ENCODE measurements at regions not wholly inside any gene's neighbourhood (a gene's known extent, or its start where the extent isn't known, plus 50 kb on each side); places are given as distances from the start of the nearest gene placed in this dataset.
"Not testable (repeated sequence)": the region's sequence is repeated elsewhere in the genome, so short reads cannot be mapped to it uniquely, and the experiment has no call there.

- ATAC-seq (no peak), DNase-seq (ENCODE audit: low spot score) (no peak), FAIRE-seq (no peak)
- H3K4me2 ChIP-seq (ENCODE audit: low read depth, low read length), result no peak overlapping the region
- H3K9ac ChIP-seq (ENCODE audit: insufficient read depth, low read depth, low read length), result no peak overlapping the region
- no peaks in the 10 kb centered on the region for H3K9me3 ChIP-seq (ENCODE audit: low read length)
- no peaks in the 10 kb centered on the region for H4K20me1 ChIP-seq (ENCODE audit: insufficient read depth, low read length)
- ChIA-PET CTCF (ENCODE audit: low intra/inter-chr PET ratio, low total read pairs) (no interaction called here), POLR2A (no interaction called here)
- no peak overlapping the region for H2AFZ ChIP-seq (ENCODE audit: low read length)
- BruUV-seq (replicated peaks), result no TSS peak
- H3K79me2 ChIP-seq (ENCODE audit: insufficient read depth, low read length), result no peaks in the 10 kb centered on the region
- in situ Hi-C loops (cut with HindIII; ENCODE audit: extremely low pct_ligation_motif_present, low pct_unique_long_range_greater_than_20kb), result no loop called here
- no peak overlapping the region for H3K4me3 ChIP-seq (replicated peaks in 1 of 3; ENCODE audit: insufficient read depth in 1 of 3, low read depth in 2 of 3, low read length in 3 of 3)
- no peaks in the 10 kb centered on the region for H3K27me3 ChIP-seq (ENCODE audit: control insufficient read depth in 1 of 2, insufficient read depth in 2 of 2, low read length in 2 of 2)
- TF ChIP-seq ZNF703 (CRISPR knock-in tag; IDR thresholded peaks at IDR 0.05; ENCODE audit: borderline replicate concordance), result no peak
- no peak for TF ChIP-seq SOX13 (IDR thresholded peaks at IDR 0.05)
- no peak for TF ChIP-seq SOX13 (CRISPR knock-in tag; conservative IDR thresholded peaks at IDR 0.05 in 1 of 2, IDR thresholded peaks at IDR 0.05 in 1 of 2)
- TF ChIP-seq ETV5 (CRISPR knock-in tag; IDR thresholded peaks at IDR 0.05; ENCODE audit: borderline replicate concordance), result no peak
- no peak for TF ChIP-seq ZFYVE20 (CRISPR knock-in tag; IDR thresholded peaks at IDR 0.05; ENCODE audit: borderline replicate concordance, low read depth)
- TF ChIP-seq SETDB1 (CRISPR knock-in tag; IDR thresholded peaks at IDR 0.05; ENCODE audit: borderline replicate concordance), result no peak
- no peak for TF ChIP-seq TBX3 (IDR thresholded peaks at IDR 0.05; ENCODE audit: borderline replicate concordance)
- TF ChIP-seq ZNF20 (CRISPR knock-in tag; IDR thresholded peaks at IDR 0.05), result no peak
- TF ChIP-seq YEATS4 (CRISPR knock-in tag; IDR thresholded peaks at IDR 0.05; ENCODE audit: borderline replicate concordance), result no peak
- H3K27ac ChIP-seq (ENCODE audit: extremely low read length, insufficient read depth, low read length), result no peak overlapping the region
- H3K4me1 ChIP-seq (ENCODE audit: insufficient read depth, low read length), result no peaks in the 10 kb centered on the region
- intact Hi-C loops (cut with micrococcal nuclease; ENCODE audit: unreplicated experiment), result no loop called here
- no peaks in the 10 kb centered on the region for H3K36me3 ChIP-seq (replicated peaks in 1 of 2; ENCODE audit: control insufficient read depth in 1 of 2, insufficient read depth in 2 of 2, low read length in 2 of 2)
Measured at GRCh38 chr6:51007237-51007636, 188.6 kb downstream of the TFAP2B start.

GRCh38 chr6:51008693-51009092 is 190.0 kb downstream of the TFAP2B start:
- H3K9me3 ChIP-seq (ENCODE audit: low read length); H2AFZ ChIP-seq (ENCODE audit: low read length); BruUV-seq (replicated peaks); H3K36me3 ChIP-seq (replicated peaks in 1 of 2; ENCODE audit: control insufficient read depth in 1 of 2, insufficient read depth in 2 of 2, low read length in 2 of 2); FAIRE-seq; POLR2A ChIA-PET; CTCF ChIA-PET (ENCODE audit: low intra/inter-chr PET ratio, low total read pairs); H3K4me2 ChIP-seq (ENCODE audit: low read depth, low read length); ATAC-seq; H4K20me1 ChIP-seq (ENCODE audit: insufficient read depth, low read length); H3K9ac ChIP-seq (ENCODE audit: insufficient read depth, low read depth, low read length); H3K4me1 ChIP-seq (ENCODE audit: insufficient read depth, low read length); H3K4me3 ChIP-seq (replicated peaks in 1 of 3; ENCODE audit: insufficient read depth in 1 of 3, low read depth in 2 of 3, low read length in 3 of 3); in situ Hi-C loops (cut with HindIII; ENCODE audit: extremely low pct_ligation_motif_present, low pct_unique_long_range_greater_than_20kb); H3K27ac ChIP-seq (ENCODE audit: extremely low read length, insufficient read depth, low read length); H3K27me3 ChIP-seq (ENCODE audit: control insufficient read depth in 1 of 2, insufficient read depth in 2 of 2, low read length in 2 of 2); intact Hi-C loops (cut with micrococcal nuclease; ENCODE audit: unreplicated experiment); H3K79me2 ChIP-seq (ENCODE audit: insufficient read depth, low read length); DNase-seq (ENCODE audit: low spot score): not testable (repeated sequence)
- 6% methylated on average over 1 of the region's 1 CpG for WGBS (ENCODE audit: low lambda C conversion rate)
